ENCODE measurements at regions not wholly inside any gene's neighbourhood (a gene's known extent, or its start where the extent isn't known, plus 50 kb on each side); places are given as distances from the start of the nearest gene placed in this dataset.
"Not testable (repeated sequence)": the region's sequence is repeated elsewhere in the genome, so short reads cannot be mapped to it uniquely, and the experiment has no call there.

DNA sequence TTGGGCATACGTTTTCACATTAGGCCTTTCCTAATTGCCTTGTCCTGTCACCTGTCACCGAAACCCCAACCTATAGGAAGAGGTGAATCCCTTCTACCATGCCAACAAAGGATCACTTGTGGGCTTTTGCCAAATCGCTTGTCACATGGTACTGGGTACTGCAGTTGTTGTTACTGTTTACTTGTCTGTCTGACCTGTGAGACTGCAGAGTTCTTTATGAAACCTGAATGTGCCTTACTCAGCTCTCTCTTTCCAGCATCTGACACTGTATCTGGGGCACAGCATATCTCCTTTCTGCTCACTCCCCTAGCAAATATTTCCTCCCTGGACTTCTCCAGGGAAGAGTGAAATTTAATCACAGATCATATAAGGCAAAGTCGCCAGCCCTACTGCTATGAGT, 1272.4 kb downstream of the CDH8 start:
- DNase-seq: no peak

GRCh38 chr16:60755907-60756306, 1280.3 kb downstream of the CDH8 start:
- no peak for DNase-seq

- no peak for DNase-seq
Measured at GRCh38 chr16:60748366-60748765, 1287.9 kb downstream of the CDH8 start.

- DNase-seq: no peak
Measured at GRCh38 chr16:60744198-60744597, 1292.0 kb downstream of the CDH8 start.

DNA sequence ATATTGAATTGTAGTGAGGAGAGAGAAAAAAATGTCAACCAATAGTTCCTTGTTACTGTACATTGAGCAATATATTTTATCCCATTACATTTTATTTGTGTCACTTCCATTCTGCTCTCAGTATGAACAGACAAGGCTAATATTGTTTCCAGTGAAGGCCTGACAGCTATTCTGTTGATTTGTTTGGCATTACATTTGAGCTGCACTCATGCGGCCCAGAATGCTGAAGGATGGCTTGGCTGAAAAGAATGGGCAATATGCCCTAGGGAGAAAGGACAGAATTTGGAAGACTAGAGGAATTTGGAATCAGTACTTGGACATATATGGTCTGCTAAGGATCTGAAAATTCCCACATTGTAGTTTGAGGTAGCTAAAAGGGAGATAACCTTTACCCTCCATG, 1294.4 kb downstream of the CDH8 start:
- DNase-seq: no peak

GRCh38 chr16:60739737-60740683, 1296.2 kb downstream of the CDH8 start:
- no peak for DNase-seq

DNA sequence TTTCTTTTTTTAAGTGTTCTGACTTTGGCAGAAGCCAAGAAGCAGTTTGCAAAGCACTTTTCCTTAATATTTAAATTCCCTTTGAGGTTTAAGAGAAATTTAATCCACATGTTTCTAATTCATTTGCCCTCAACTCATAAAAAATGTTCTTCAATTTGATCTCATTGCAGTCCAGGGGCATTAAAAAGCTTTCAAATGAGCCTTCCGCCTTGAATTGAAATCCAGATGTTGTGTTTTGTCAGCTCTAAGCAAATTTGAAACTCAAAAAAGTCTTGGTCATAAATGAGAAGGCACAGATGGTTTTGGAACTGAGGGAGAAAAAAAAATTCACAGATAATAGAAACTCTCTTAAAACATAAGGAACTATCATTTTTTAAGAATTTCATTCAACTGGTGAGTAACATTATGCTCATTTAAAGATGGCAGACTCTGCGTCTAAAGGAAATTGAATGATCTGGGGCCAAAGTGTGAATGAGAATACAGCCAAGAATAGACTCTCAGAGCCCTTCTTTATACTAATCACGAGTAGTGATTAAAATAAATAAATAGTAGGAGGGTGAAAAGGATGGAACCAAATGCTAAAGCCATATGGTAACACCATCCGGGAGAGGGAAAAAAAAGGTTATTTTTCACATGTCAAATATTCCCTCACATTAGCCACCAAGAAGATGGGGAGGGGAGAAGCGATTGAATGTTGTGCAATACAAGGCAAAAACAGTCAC, 1304.7 kb downstream of the CDH8 start:
- DNase-seq: no peak

DNA sequence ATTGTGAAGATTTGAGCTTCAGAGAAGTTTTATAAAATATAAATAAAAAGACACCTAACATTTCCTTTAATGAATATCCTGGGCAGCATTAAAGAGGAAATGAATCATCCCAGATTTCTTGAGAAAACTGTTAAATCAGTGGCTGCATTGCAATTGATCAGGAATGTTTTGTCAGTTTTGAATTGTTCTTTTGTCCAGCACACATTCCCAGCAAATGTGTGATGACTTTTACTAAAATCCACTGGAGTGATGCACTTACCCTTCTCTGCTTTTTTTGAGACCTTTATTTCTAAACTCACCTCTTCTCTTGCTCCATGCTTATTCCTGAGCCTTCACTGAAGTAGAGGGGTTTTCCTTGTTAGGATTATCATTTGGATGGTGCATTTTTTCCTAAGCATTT, 1307.2 kb downstream of the CDH8 start:
- DNase-seq: no peak

DNA sequence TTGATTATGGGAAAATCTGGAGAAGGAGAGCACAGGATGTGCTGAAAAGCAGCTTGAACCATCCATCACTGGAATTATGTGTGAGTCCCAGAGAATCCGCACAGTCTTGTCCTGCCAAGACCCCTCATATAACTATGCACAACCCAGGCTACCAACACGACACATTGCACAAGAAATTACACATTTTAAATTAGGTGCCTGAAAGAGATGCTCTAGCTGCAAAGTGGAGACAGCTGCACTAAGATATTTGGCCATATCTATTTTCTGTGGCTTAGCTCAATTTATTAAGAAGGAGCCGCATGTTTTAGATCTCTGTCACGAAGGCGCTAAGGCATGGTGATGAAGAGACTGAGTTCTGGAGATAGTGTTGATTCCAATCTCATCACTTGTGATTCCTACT, 1308.4 kb downstream of the CDH8 start:
- no peak for DNase-seq

- DNase-seq: no peak
Measured at GRCh38 chr16:60720060-60720459, 1316.2 kb downstream of the CDH8 start.

DNA sequence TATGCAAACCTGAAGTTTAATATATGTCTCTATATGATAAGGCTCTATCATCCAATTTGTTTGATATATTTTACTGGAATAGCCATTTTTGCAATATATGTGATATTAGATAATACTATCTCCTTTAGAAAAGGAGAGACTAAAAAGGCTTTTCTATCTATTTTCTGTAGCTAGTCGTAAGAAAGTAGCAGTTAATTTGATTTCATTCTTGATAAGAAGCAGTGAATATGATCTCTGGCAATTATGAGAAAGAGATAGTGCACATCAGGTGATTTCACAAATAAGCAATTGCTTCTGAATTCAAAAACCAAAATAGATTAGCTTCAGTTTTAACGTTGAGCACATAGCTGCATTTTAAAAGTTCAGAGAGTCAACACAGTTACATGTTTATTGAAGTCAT, 1318.4 kb downstream of the CDH8 start:
- no peak for DNase-seq

DNA sequence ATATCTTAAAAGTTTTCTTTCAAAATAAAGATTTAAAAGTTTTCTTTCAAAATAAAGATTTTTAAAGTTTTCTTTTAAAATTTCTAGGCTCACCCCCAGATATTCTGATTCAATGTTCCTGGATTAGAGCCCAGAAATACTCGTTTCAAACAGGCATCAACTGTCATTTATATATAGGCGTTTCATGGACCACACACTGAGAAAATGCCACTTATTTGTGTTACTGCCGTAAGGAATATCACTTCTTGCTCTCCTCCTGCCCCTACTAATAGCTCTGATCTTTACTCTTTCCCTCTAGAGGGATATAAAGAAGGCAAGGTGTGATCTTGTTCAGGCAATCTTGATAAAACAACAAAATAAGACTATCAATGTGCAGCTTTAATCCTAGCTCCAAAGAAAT, 1324.1 kb downstream of the CDH8 start:
- DNase-seq: no peak

DNA sequence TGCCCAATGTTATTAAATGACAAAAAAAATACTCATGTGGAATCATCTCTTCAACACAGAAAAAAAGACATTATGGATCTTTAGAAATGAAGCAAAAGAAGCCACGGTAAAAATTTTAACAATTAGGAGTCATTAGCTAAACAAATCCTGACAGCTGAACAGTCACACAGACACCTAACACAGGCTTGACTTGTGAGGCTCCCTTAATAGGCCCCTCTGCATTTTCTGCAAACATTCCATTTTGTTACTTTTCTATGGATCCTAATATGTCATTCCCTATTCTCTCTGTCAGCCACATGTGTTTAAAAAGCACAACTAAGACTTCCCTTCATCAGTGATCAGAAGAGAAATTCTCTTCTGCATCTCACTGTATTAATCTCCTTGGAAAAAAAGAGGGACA, 1331.5 kb downstream of the CDH8 start:
- DNase-seq: no peak

DNA sequence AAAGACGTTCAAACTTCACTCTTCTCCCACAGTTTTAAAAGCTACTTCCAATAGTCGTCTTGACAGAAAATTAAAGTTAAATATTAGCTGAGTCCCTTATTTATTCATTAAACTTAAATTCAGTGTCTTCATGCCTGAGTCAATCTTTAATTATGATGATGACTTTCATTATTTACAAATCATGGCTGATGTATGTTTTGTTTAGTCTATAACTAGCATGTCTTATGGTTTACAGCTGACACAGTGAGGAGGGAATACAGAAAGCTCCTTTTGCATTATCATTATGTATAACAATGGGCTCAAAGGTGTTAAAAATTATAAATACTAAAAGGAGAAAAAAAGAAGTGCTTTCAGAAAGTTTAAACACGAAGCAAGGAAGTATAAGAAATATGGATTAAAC, 1333.1 kb downstream of the CDH8 start:
- DNase-seq: no peak

DNA sequence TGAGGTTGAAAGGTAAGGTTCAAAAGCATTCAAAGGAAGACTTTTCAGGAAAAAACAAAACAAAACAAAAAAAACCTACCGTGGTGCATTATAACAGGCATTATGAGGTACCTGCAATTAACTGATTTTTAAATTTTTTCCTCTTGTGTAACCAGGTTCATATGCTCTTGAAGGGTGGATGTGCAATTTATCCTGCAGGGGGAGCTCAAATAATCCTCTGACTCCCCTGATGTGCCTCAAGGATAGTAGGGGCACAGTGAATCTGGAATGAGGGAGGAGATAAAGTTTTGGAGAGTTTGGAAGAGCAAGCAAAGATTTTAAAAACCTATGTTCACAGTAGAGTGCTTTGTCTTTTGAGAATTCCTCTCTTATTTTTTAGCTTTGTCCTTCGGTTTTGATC, 1349.4 kb downstream of the CDH8 start:
- no peak for DNase-seq

- no peak for DNase-seq
Measured at GRCh38 chr16:60684002-60684401, 1352.2 kb downstream of the CDH8 start.

DNA sequence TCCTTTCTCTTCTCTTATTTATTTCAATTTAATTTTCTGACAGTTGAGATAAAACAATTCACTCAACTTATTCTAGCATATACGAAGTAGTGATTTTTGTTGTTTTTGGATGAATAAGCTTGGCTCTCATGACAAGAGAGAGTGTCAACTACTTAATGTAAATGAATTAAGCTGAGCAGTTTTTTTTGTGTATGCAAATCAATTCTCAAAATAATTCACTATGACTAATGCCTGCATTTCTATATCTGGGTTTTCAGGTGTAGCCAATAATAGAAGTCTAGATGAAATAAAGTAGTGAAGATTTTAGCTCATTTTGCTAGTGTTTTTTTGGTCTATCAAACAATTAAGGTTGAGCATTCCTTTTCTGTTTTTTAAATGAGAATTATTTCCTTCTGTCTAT, 1354.0 kb downstream of the CDH8 start:
- no peak for DNase-seq

GRCh38 chr16:60681043-60681442, 1355.2 kb downstream of the CDH8 start:
- DNase-seq: no peak

GRCh38 chr16:60675022-60675421, 1361.2 kb downstream of the CDH8 start:
- no peak for DNase-seq

DNA sequence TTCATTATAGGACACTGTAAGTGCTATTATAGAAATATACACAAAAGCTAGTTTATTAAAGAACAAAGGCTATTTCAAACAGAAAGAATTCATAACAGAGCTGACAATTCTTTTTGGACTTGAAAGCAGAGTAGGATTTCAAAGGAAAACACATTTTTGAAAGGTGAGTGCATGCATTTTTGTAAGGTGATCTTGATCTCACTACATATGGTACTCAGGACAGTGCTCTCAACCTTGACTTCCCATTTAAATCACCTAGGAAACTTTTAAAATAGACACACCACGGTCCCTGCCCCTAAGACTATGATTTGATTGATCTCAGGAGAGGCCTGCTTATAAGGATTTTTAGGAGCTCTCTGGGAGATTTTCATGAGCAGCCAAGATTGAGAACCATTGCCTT, 1362.0 kb downstream of the CDH8 start:
- DNase-seq: no peak

GRCh38 chr16:60655514-60656153, 1380.6 kb downstream of the CDH8 start:
- no peak for DNase-seq

- DNase-seq: no peak
Measured at GRCh38 chr16:60651346-60651745, 1384.9 kb downstream of the CDH8 start.

GRCh38 chr16:60648290-60648689, 1387.9 kb downstream of the CDH8 start:
- no peak for DNase-seq

DNA sequence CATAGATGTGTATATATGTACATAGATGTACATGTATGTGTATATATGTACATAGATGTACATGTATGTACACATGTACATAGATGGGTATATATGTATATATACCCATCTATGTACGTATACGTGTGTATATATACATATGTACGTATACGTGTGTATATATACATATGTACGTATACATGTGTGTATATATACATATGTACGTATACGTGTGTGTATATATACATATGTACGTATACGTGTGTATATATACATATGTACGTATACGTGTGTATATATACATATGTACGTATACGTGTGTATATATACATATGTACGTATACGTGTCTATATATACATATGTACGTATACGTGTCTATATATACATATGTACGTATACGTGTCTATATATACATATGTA, 1388.8 kb downstream of the CDH8 start:
- not testable (repeated sequence) for DNase-seq

All from stimulated activated CD8-positive, alpha-beta memory T cell treated with anti-CD3 and anti-CD28 coated beads, Interleukin-4, amount 100 ng/mL, for 48 hours (primary cell).